ENCODE measurements at regions not wholly inside any gene's neighbourhood (a gene's known extent, or its start where the extent isn't known, plus 50 kb on each side); places are given as distances from the start of the nearest gene placed in this dataset.

GRCh38 chr10:3236644-3237404 lies 64.2 kb upstream of the PITRM1 start:
- H3K9ac ChIP-seq (ENCODE audit: low read depth in 1 of 2, low read length in 2 of 2): no peak overlapping the region
- no peak overlapping the region for H3K27ac ChIP-seq (ENCODE audit: low read depth in 2 of 2, low read length in 2 of 2)
- peaks cover 0 to 2% of the 10 kb centered on the region in 2 donors for H3K27me3 ChIP-seq (ENCODE audit: control insufficient read depth in 2 of 2, insufficient read depth in 2 of 2, low read length in 2 of 2)
- no peak overlapping the region for H3K4me3 ChIP-seq (ENCODE audit: low read length in 2 of 2)
- no peaks in the 10 kb centered on the region for H3K9me3 ChIP-seq (ENCODE audit: control insufficient read depth in 2 of 2, low read length in 2 of 2)
- no peaks in the 10 kb centered on the region for H3K36me3 ChIP-seq (ENCODE audit: control insufficient read depth in 2 of 2, insufficient read depth in 2 of 2, low read length in 2 of 2)
- H3K4me1 ChIP-seq (ENCODE audit: control insufficient read depth in 2 of 2, insufficient read depth in 2 of 2, low read length in 2 of 2): peaks cover 0 to 3% of the 10 kb centered on the region in 2 donors

GRCh38 chr10:3235996-3236510 lies 63.5 kb upstream of the PITRM1 start:
- Histone ChIP-seq H3K36me3 (ENCODE audit: control insufficient read depth in 2 of 2, insufficient read depth in 2 of 2, low read length in 2 of 2) (no peaks in the 10 kb centered on the region), H3K4me1 (ENCODE audit: control insufficient read depth in 2 of 2, insufficient read depth in 2 of 2, low read length in 2 of 2) (peaks cover 0 to 3% of the 10 kb centered on the region in 2 donors), H3K4me3 (ENCODE audit: low read length in 2 of 2) (no peak overlapping the region), H3K27ac (ENCODE audit: low read depth in 2 of 2, low read length in 2 of 2) (no peak overlapping the region), H3K9ac (ENCODE audit: low read depth in 1 of 2, low read length in 2 of 2) (no peak overlapping the region), H3K9me3 (ENCODE audit: control insufficient read depth in 2 of 2, low read length in 2 of 2) (no peaks in the 10 kb centered on the region), H3K27me3 (ENCODE audit: control insufficient read depth in 2 of 2, insufficient read depth in 2 of 2, low read length in 2 of 2) (peaks cover 0 to 2% of the 10 kb centered on the region in 2 donors)

- Histone ChIP-seq H3K9ac (ENCODE audit: low read depth in 1 of 2, low read length in 2 of 2) (no peak overlapping the region), H3K9me3 (ENCODE audit: control insufficient read depth in 2 of 2, low read length in 2 of 2) (no peaks in the 10 kb centered on the region), H3K27ac (ENCODE audit: low read depth in 2 of 2, low read length in 2 of 2) (no peak overlapping the region), H3K36me3 (ENCODE audit: control insufficient read depth in 2 of 2, insufficient read depth in 2 of 2, low read length in 2 of 2) (no peaks in the 10 kb centered on the region), H3K27me3 (ENCODE audit: control insufficient read depth in 2 of 2, insufficient read depth in 2 of 2, low read length in 2 of 2) (peaks cover 0 to 2% of the 10 kb centered on the region in 2 donors), H3K4me3 (ENCODE audit: low read length in 2 of 2) (no peak overlapping the region), H3K4me1 (ENCODE audit: control insufficient read depth in 2 of 2, insufficient read depth in 2 of 2, low read length in 2 of 2) (peaks cover 0 to 3% of the 10 kb centered on the region in 2 donors)
These were observed 62.8 kb upstream of the PITRM1 start for GRCh38 chr10:3235395-3235794.

GRCh38 chr10:3233486-3233990 lies 61.0 kb upstream of the PITRM1 start:
- Histone ChIP-seq H3K4me3 (ENCODE audit: low read length in 2 of 2) (no peak overlapping the region), H3K9me3 (ENCODE audit: control insufficient read depth in 2 of 2, low read length in 2 of 2) (no peaks in the 10 kb centered on the region), H3K9ac (ENCODE audit: low read depth in 1 of 2, low read length in 2 of 2) (no peak overlapping the region), H3K27me3 (ENCODE audit: control insufficient read depth in 2 of 2, insufficient read depth in 2 of 2, low read length in 2 of 2) (no peaks in the 10 kb centered on the region), H3K4me1 (ENCODE audit: control insufficient read depth in 2 of 2, insufficient read depth in 2 of 2, low read length in 2 of 2) (no peaks in the 10 kb centered on the region), H3K36me3 (ENCODE audit: control insufficient read depth in 2 of 2, insufficient read depth in 2 of 2, low read length in 2 of 2) (no peaks in the 10 kb centered on the region), H3K27ac (ENCODE audit: low read depth in 2 of 2, low read length in 2 of 2) (no peak overlapping the region)

GRCh38 chr10:3231951-3232730 lies 59.6 kb upstream of the PITRM1 start:
- Histone ChIP-seq H3K9ac (ENCODE audit: low read depth in 1 of 2, low read length in 2 of 2) (no peak overlapping the region), H3K27me3 (ENCODE audit: control insufficient read depth in 2 of 2, insufficient read depth in 2 of 2, low read length in 2 of 2) (no peaks in the 10 kb centered on the region), H3K4me3 (ENCODE audit: low read length in 2 of 2) (no peak overlapping the region), H3K9me3 (ENCODE audit: control insufficient read depth in 2 of 2, low read length in 2 of 2) (no peaks in the 10 kb centered on the region), H3K36me3 (ENCODE audit: control insufficient read depth in 2 of 2, insufficient read depth in 2 of 2, low read length in 2 of 2) (no peaks in the 10 kb centered on the region), H3K27ac (ENCODE audit: low read depth in 2 of 2, low read length in 2 of 2) (no peak overlapping the region), H3K4me1 (ENCODE audit: control insufficient read depth in 2 of 2, insufficient read depth in 2 of 2, low read length in 2 of 2) (no peaks in the 10 kb centered on the region)

GRCh38 chr10:3229815-3230214 lies 57.2 kb upstream of the PITRM1 start:
- Histone ChIP-seq H3K9me3 (ENCODE audit: control insufficient read depth in 2 of 2, low read length in 2 of 2) (no peaks in the 10 kb centered on the region), H3K36me3 (ENCODE audit: control insufficient read depth in 2 of 2, insufficient read depth in 2 of 2, low read length in 2 of 2) (no peaks in the 10 kb centered on the region), H3K4me3 (ENCODE audit: low read length in 2 of 2) (no peak overlapping the region), H3K27me3 (ENCODE audit: control insufficient read depth in 2 of 2, insufficient read depth in 2 of 2, low read length in 2 of 2) (no peaks in the 10 kb centered on the region), H3K27ac (ENCODE audit: low read depth in 2 of 2, low read length in 2 of 2) (no peak overlapping the region), H3K4me1 (ENCODE audit: control insufficient read depth in 2 of 2, insufficient read depth in 2 of 2, low read length in 2 of 2) (no peaks in the 10 kb centered on the region), H3K9ac (ENCODE audit: low read depth in 1 of 2, low read length in 2 of 2) (no peak overlapping the region)

GRCh38 chr10:3228629-3228945 lies 56.0 kb upstream of the PITRM1 start:
- Histone ChIP-seq H3K9ac (ENCODE audit: low read depth in 1 of 2, low read length in 2 of 2) (no peak overlapping the region), H3K27me3 (ENCODE audit: control insufficient read depth in 2 of 2, insufficient read depth in 2 of 2, low read length in 2 of 2) (no peaks in the 10 kb centered on the region), H3K27ac (ENCODE audit: low read depth in 2 of 2, low read length in 2 of 2) (no peak overlapping the region), H3K36me3 (ENCODE audit: control insufficient read depth in 2 of 2, insufficient read depth in 2 of 2, low read length in 2 of 2) (no peaks in the 10 kb centered on the region), H3K4me1 (ENCODE audit: control insufficient read depth in 2 of 2, insufficient read depth in 2 of 2, low read length in 2 of 2) (no peaks in the 10 kb centered on the region), H3K4me3 (ENCODE audit: low read length in 2 of 2) (no peak overlapping the region), H3K9me3 (ENCODE audit: control insufficient read depth in 2 of 2, low read length in 2 of 2) (no peaks in the 10 kb centered on the region)

- H3K27ac ChIP-seq (ENCODE audit: low read depth in 2 of 2, low read length in 2 of 2): no peak overlapping the region
These were observed 54.6 kb upstream of the PITRM1 start for GRCh38 chr10:3226960-3227744.

GRCh38 chr10:3225561-3225960 lies 53.0 kb upstream of the PITRM1 start:
- no peaks in the 10 kb centered on the region for H3K9me3 ChIP-seq (ENCODE audit: control insufficient read depth in 2 of 2, low read length in 2 of 2)
- H3K27me3 ChIP-seq (ENCODE audit: control insufficient read depth in 2 of 2, insufficient read depth in 2 of 2, low read length in 2 of 2): no peaks in the 10 kb centered on the region
- no peaks in the 10 kb centered on the region for H3K4me1 ChIP-seq (ENCODE audit: control insufficient read depth in 2 of 2, insufficient read depth in 2 of 2, low read length in 2 of 2)
- H3K4me3 ChIP-seq (ENCODE audit: low read length in 2 of 2): no peak overlapping the region
- no peak overlapping the region for H3K27ac ChIP-seq (ENCODE audit: low read depth in 2 of 2, low read length in 2 of 2)
- H3K36me3 ChIP-seq (ENCODE audit: control insufficient read depth in 2 of 2, insufficient read depth in 2 of 2, low read length in 2 of 2): no peaks in the 10 kb centered on the region
- H3K9ac ChIP-seq (ENCODE audit: low read depth in 1 of 2, low read length in 2 of 2): no peak overlapping the region

More at GRCh38 chr10:3226960-3227744, 54.6 kb upstream of the PITRM1 start:
- H3K27me3 ChIP-seq (ENCODE audit: control insufficient read depth in 2 of 2, insufficient read depth in 2 of 2, low read length in 2 of 2): no peaks in the 10 kb centered on the region
- no peak overlapping the region for H3K9ac ChIP-seq (ENCODE audit: low read depth in 1 of 2, low read length in 2 of 2)
- no peaks in the 10 kb centered on the region for H3K9me3 ChIP-seq (ENCODE audit: control insufficient read depth in 2 of 2, low read length in 2 of 2)
- H3K4me3 ChIP-seq (ENCODE audit: low read length in 2 of 2): no peak overlapping the region
- no peaks in the 10 kb centered on the region for H3K36me3 ChIP-seq (ENCODE audit: control insufficient read depth in 2 of 2, insufficient read depth in 2 of 2, low read length in 2 of 2)
- H3K4me1 ChIP-seq (ENCODE audit: control insufficient read depth in 2 of 2, insufficient read depth in 2 of 2, low read length in 2 of 2): no peaks in the 10 kb centered on the region
